ENCODE measurements at regions not wholly inside any gene's neighbourhood (a gene's known extent, or its start where the extent isn't known, plus 50 kb on each side); places are given as distances from the start of the nearest gene placed in this dataset.

DNA sequence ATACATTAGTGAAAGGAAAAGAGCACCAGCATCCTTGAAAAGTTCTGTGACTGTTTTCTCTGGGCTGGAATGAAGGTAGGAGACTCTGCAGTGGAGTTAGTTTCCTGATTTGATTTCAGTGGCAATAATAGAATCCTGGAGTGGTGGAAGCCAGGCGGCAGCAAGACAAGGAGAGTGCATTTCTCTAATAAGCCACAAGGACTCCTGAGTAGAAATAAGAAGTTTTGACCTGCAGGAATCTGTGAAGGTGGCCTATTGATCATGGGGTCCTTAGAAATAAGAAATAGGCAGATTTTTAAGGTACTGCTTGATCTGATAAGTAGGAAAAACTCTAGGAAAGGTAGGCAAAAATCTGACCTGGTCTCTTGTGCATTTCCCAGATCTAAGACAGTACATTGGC lies 68.4 kb upstream of the ELOVL5 start:
- ATAC-seq (no peak), DNase-seq (ENCODE audit: low spot score) (no peak)

GRCh38 chr6:53413326-53413725 lies 64.6 kb upstream of the ELOVL5 start:
- no peak for DNase-seq (ENCODE audit: low spot score)
- no peak for ATAC-seq

DNA sequence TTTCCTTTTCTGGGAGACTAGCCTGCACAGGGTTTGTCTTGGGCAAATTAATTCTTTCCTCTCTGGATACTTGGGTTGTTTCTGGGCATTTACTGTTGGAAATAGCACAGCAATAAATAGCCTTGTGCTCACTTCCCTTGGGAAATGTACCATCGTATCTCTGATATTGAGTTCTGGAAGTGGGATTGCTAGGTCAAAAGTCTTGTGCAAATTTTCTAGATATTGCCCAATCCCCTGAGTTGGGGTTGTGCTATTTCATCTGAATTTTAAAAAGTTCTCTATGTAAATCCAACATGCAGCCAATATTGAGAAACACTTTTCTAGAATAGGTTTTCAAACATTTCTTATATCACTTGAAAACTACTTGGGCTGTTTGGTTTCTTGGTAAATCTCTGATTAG lies 64.0 kb upstream of the ELOVL5 start:
- peak; percentile 67 for ATAC-seq

DNA sequence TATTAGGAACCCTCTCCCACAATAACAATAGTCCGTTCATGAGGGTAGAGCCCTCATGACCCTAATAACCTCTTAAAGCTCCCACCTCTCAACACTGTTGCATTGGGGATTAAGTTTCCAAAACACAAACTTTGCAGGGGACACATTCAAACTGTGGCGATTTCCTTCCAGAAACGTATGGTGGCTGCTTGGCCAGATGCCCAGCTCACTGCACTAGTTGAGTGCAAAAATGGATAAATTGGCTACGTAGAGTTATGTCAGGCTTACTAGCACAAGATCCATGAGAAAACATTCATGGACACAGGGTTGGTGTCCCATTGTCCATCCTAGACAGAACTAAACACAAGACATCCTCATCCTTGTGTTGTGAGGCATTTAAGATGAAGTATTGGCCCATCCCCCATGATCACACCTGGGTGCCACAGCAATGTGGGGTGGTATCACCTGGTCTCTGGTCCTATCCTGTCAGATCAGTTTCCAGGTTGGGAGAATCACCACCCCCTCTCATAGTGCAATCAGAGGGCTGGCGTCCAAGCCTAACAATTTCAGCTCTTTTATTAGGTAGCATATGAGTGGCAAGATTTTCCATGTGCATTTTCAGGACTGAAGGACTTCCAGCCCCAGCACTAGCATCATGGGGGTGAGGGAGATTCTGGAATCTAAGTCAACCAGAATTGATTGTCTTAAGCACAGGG lies 63.4 kb upstream of the ELOVL5 start:
- peak; percentile 58 for ATAC-seq

More for the DNA sequence above, 64.0 kb upstream of the ELOVL5 start:
- DNase-seq (ENCODE audit: low spot score) = no peak

GRCh38 chr6:53411451-53411850 lies 62.7 kb upstream of the ELOVL5 start:
- DNase-seq (ENCODE audit: low spot score) = no peak
- peak; percentile 32 for ATAC-seq

More for the DNA sequence above, 63.4 kb upstream of the ELOVL5 start:
- no peak for DNase-seq (ENCODE audit: low spot score)

- ATAC-seq = peak; percentile 92
- peak; percentile 66 for DNase-seq (ENCODE audit: low spot score)
Observed at GRCh38 chr6:53410508-53411258, 61.9 kb upstream of the ELOVL5 start.

DNA sequence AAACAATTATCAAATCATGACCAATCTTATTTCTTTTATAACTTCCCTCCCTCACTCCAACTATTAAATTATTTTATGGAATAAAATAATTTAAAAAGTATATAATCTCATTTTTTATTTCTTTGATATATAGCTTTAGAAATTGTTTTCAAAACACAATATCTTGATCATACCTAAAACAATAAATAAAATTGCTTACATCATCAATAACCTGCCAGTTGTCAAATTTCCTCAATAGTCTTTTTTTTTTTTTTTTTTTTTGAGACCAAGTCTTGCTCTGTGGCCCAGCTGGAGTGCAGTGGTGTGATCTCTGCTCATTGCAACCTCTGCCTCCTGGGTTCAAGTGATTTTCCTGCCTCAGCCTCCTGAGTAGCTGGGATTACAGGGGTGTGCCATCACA lies 60.1 kb upstream of the ELOVL5 start:
- no peak for ATAC-seq
- DNase-seq (ENCODE audit: low spot score) = no peak

DNA sequence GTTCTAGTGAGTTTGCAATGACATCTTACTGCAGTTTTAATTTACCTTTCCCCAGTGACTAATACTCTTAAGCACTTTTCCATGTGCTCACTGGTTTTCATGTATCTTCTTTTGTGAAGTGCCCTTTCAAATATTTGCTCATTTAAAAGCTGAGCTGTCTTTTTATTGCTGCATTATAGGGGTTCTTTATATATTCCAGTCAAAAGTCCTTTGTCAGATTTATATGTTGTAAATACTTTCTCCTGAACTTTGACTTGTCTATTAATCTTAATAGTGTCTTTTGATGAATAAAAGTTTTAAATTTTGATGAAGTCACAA lies 50.2 kb upstream of the ELOVL5 start:
- DNase-seq (ENCODE audit: low spot score) = no peak
- ATAC-seq = no peak

- DNase-seq (ENCODE audit: low spot score) (no peak), ATAC-seq (no peak)
Observed at GRCh38 chr6:53398247-53399026, 49.7 kb upstream of the ELOVL5 start.
